Neural progenitor cell (in vitro differentiated cells): ENCODE measurements at regions not wholly inside any gene's neighbourhood (a gene's known extent, or its start where the extent isn't known, plus 50 kb on each side); places are given as distances from the start of the nearest gene placed in this dataset.

Source experiments
- CTCF ChIP-seq: fragments of 200-600 bp; sonication (generic); IDR thresholded peaks from 2 replicates; pipeline ENCODE4 v1.5.1; 2017; ENCODE audit warnings: antibody characterized with exemption, mild to moderate bottlenecking
- EZH2 ChIP-seq: fragments of 200-600 bp; sonication (generic); IDR thresholded peaks from 2 replicates; pipeline ENCODE4 v1.6.1; 2017; ENCODE audit warnings: antibody characterized with exemption, mild to moderate bottlenecking, moderate library complexity
- EZH2phosphoT487 ChIP-seq: fragments of 200-600 bp; sonication (generic); IDR thresholded peaks from 2 replicates; pipeline ENCODE4 v1.6.1; 2017; ENCODE audit warnings: antibody characterized with exemption

GRCh38 chr21:32951041-32951440 lies 74.7 kb upstream of the OLIG2 start:
- TF ChIP-seq CTCF (no peak), EZH2 (no peak), EZH2phosphoT487 (no peak)
